ENCODE measurements at regions not wholly inside any gene's neighbourhood (a gene's known extent, or its start where the extent isn't known, plus 50 kb on each side); places are given as distances from the start of the nearest gene placed in this dataset.

GRCh38 chr3:18208091-18208490, 217.0 kb downstream of the SATB1 start:
- TF ChIP-seq CTCF (IDR thresholded peaks at IDR 0.05; ENCODE audit: insufficient read depth, low read depth, low read length) (no peak), EZH2 (IDR thresholded peaks at IDR 0.05; ENCODE audit: insufficient read depth, low read length) (no peak)

Data from astrocyte (in vitro differentiated cells and primary cell).